GM19324 (cell line): ENCODE measurements at regions not wholly inside any gene's neighbourhood (a gene's known extent, or its start where the extent isn't known, plus 50 kb on each side); places are given as distances from the start of the nearest gene placed in this dataset.
"Not testable (repeated sequence)": the region's sequence is repeated elsewhere in the genome, so short reads cannot be mapped to it uniquely, and the experiment has no call there.

Experiments
- ATAC-seq: cut with Tn5 transposase; IDR thresholded peaks from one replicate; pipeline ENCODE4 v1.9.1; 2021; ENCODE audit warnings: mild to moderate bottlenecking, moderate library complexity; ENCODE audit not compliant: unreplicated experiment, low FRiP score

DNA sequence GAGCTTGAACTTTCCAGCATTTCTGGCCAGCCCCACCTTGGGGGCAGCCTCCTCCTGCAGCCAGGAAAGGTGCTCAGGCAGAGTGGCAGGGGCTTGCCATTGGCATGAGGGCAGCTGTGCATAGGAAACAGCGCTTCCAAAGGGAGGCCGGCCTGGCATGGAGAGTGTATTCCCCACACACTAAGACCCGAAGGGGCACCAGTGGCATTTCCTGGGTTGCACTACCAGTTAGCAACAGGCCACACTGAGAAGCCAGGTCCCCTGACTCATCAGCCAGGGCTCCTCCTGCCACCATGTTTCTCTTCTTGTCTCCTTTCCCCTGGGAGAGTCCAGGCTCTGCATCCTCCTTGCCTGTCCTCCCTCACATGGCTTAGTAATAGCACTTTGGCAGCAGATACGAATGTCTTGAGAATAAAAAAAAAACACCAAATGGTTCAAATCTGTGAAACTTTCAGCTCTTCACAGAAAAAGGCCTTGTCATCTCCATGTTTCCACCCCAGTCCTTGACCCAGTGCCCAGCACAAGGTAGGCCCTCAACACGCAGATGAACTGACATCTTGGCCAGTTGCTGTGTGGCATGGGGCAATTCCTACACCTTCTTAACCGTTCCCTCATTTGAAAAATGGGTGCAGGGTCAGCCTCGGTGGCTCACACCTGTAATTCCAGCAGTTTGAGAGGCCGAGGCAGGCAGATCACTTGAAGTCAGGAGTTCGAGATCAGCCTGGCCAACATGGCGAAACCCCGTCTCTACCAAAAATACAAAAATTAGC lies 180.4 kb downstream of the SMAD6 start:
- ATAC-seq = no peak

DNA sequence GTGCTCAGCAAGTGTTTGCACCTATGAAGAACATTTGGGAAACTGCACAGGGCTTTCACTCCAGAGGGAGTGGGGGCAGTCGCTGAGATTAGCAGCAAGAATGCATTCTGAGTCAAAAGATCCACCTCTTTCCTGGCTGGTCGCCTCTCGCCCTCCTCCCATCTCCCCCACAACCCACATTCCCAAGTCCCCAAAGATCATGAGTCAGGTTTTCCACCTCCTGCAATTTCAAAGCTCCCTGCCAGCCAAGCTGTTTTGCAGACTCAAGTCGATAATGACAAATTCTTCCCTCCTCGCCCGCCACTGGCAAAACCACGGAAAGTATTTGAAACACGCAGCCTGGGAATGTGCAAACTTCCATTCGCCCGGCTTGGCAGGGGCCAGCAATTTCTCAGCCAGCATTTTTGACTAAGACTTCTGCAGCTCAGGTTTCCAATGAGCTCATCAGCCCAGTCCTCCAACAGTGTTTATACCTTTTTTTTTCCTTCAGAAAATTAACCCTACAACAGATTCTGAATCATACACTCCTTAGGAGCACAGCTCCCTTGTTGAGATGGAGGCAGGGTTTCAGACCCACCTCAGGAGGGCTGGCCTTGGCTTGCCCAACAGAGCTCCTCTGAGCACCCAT lies 181.4 kb downstream of the SMAD6 start:
- ATAC-seq = no peak

DNA sequence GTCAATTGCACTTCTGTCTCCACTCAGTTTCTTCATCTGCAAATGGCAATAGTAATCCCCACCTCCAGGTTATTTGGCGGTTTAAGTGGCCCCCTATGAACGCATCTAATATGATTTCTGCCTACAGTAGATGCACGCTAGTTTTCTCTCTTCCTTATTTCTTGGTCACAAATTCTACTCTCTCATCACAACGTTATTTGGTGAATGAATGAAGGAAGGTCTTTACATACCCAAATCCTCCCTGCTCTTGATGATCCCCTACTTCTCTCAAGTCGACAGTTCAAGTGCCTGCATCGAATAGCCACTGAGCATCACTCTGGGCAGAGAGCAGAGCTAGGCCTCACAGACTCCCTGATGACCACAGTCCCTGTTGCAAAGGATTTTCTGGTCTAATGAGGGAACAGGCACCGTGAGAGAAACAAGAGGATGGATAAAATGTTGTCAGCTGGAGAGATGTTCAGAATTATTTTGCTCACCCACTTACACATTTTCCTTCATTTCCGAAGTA lies 181.2 kb upstream of the SMAD3 start:
- no peak for ATAC-seq

DNA sequence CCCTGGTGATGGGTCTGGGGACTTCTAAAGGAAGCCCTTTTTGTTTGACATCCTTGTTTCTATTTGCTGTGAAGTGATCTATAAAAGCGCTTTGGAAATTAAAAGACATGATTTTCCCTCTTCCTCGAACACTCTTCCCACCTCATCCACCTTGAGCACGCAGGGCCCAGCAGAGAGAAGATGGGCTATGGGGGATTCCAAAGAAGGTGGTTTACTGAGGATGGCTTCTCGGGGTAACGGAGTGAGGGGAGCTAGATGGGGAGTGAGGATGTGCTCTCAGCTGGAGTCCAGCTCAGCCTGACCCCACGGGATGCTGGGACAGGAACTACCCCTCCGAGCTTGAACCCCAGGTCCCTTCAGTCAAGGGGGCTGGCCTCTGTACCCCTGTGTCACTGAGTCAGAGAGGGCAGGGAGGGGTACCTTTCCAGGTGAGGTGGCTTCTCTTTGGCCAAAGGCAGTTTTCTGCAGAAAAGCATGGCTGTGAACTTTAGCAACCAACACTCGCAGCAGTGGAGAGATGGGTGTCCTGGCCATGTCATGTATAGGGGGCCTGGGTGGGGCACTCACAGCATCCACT lies 180.7 kb upstream of the SMAD3 start:
- ATAC-seq = no peak

DNA sequence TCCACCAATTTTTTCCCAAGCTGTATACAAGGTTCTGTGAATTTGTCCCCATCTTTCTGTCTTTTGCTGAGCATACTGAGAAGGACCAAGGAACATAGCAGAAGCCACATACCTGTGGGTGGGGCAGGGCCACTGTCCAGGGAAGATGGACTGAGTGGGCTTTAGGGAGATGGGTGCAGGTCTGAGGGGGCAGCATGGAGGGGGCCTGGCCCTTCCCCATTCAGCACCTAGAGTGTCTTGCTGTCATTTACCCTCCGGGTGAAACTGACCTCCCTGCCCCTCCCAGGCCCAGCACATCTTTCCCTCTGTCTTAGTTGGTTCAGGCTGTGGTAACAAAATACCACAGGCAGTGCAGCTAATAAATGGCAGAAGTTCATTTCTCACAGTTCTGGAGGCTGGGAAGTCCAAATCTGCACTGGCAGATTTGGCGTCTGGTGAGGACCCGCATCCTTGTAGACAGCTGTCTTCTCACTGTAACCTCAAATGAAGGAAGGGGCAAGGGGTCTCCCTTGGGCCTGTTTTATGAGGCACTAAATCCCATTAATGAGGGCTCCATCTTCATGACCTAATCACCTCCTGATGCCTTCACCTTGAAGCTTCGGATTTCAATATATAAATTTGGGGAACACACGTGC lies 180.0 kb upstream of the SMAD3 start:
- ATAC-seq = no peak

DNA sequence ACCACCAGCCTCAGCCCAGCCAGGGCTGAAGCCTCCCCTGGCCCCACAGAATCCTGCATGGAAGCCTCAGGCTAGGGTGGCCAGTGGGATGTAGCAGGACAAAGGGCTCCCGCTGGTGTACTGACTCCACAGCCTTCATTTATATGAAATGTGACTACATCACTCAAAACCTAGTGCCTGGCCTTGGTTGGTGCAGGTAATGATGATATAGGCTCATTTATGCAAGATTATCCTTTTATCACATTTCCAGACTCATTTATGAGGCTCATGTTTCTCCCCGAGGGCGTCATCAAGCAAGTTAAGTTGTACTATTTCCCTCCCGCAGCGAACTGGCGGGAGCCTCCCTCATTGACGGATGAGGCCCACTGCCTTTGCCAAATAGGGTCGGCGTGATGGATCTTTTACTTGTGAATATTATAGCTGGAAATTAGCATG lies 179.1 kb upstream of the SMAD3 start:
- no peak for ATAC-seq

DNA sequence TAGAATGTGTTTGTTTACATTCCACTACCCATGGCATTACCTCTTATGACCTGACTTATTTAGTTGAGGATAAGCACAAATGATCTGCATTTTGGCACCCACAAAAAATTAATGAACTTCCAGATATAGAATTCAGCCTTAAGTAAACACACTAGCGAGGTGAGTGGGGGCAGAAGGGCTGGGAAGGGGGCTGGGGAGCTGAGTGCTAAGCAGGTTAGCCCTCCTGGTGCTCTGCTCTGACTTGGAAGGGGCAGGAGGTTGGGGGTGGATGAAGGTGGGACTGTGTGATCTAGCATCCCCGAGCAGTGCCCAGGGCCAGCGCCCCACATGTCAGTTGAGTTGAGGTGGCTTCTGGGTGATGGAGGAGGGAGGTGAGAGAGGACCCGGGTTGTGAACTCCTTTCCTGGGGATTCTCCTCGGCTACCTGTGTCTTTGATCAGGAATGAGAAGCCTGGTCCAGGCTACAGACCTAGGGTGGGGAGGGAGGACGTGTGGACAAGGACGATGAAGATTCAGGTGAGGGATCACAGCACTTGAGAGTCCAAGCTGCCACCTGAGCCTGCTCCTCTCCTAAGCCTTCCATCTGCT lies 178.6 kb upstream of the SMAD3 start:
- no peak for ATAC-seq

DNA sequence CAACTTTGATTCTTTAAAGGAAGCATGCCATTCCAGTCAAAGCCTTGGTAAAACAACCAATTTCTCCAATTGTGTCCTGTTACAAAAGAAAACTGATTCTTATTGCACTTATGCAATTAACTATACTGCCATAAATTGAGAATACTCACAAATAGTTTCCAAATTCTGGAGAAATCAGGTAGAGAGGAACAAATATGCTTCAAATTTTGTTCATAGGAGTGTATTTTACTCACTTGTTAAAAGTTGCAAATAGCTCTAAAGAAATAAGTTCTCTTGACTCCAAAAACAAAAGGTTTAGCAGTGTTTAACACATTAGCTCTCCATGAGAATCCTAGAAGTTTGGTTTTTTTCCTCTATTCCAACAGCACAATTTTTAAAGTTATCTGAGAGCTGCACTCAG lies 176.1 kb upstream of the SMAD3 start:
- ATAC-seq = not testable (repeated sequence)

DNA sequence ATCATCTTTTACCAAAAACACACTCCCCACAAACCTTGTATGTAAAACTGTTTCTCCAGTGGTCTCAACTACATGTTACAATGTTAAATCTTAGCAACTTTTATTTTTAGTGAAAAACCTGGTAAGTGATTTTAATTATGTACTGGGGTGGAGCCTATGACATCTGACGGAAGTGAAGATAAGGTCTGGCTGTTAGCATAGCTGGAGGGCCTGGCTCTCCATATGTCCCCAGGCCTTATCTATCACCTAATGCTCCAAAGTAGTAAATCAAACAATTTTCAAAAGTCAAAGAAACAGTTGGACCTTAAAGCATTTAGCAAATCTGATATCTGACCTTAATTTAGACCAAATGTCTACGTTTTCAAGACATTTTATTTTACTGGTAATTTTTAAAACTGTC lies 173.6 kb upstream of the SMAD3 start:
- no peak for ATAC-seq

DNA sequence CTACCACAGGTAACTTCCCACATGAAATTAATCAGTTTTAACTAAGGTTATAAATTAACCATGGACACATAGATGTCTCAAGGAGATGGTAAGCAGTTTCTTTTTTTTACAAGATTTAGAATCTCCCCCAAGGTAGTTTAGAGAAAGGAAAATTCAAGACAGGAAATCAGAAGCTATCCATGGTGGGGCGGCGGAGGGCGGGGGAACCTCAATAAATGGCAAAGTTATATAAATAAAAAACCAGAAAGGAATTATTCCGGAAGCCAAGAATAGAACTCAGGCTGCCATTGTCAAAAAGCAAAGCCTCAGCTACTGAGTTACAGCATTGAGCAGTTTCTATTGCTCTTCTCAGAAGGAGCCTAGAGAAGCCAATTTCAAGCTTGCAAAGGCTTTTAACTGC lies 172.1 kb upstream of the SMAD3 start:
- ATAC-seq = no peak

DNA sequence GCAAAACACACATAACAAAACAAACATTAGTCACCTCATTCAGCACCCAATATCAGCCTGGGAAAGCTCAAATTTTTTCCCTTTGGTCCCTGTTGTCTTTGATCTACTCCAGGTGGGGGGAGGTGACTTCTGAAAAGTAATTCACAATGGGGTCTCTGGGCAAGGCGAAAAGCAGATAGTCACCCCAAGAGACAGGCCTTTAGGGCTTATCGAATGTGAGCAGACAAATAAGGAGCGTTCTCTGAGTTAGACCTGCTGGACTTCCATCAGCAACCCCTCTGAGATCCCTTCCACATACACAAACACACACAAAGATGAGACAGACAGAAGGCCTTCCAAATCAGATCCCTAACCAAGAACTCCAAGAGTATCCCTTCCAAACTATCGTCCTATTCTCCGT lies 171.0 kb upstream of the SMAD3 start:
- ATAC-seq = no peak

DNA sequence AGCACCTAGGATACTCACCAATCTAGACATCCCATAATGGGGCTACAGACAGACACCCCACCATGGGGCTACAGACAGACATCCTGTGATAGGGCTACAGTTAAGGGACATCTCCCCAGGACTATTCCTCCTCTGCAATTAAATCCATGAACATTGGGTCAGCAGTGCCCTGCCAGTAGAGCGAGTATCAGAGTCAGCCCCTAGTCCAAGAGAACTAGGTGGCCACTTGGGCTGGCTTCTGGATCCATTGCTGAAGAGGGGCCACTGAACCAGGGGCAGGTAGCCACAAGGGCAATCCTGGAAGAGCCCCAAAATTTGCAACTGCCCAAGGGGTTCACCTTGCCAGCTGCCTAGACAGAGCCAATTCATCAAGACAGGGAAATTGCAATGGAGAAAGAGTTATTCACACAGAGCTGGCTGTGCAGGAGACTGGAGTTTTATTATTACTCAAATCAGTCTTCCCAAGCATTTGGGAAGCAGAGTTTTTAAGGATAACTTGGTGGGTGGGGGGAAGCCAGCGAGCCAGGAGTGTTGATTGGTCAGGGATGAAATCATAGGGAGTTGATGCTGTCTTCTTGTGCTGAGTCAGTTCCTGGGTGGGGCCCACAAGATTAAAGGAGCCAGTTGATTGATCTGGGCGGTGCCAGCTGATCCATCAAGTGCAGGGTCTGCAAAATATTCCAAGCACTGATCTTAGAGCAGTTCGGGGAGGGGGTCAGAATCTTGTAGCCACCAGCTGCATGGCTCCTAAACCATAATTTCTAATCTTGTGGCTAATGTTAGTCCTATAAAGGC lies 170.2 kb upstream of the SMAD3 start:
- no peak for ATAC-seq

DNA sequence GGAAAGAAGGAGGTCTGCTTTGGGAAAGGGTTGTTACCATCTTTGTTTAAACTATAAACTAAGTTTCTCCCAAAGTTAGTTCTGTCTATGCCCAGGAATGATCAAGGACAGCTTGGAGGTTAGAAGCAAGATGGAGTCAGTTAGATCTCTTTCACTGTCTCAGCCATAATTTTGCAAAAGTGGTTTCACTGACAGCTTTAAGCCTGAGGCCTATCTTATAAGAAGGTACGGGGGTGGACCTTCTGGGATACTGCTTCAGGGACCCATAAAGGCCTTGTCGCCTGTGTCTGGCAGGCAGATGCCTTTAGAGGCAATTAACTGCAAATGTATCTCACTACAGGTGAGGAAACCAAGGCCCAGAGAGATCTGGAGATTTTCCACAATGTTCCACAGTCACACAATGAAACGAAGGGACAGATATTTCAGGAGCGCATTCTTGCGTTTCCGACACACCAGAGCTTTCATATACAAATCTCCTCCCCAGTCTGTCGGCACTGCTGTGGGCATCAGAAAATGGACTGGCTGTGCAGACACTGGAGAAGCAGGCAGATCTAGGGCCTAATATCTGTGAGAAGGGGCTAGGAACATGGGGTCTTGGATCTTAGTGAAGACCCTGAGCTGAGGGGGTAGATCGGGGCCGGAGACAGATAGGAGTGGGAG lies 169.5 kb upstream of the SMAD3 start:
- ATAC-seq = no peak

DNA sequence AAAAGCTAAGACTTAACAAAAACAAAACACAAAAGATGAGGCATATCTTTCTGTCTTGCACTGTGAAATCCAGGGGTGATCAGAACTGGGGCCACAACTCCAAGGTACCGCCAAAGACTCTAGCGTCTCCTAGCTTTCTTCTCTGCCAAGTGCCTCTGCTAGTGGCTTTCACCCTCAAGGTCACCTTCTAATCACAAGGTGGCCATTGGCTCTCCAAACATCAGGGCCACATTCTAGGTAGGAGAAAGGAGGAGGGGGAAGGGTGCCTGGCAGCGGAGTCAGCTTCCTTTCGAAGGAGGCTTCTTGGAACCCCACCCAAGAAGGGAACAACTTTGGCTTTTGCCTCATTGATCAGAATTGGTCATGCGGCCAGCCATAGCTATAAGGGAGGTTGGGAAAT lies 168.8 kb upstream of the SMAD3 start:
- no peak for ATAC-seq

DNA sequence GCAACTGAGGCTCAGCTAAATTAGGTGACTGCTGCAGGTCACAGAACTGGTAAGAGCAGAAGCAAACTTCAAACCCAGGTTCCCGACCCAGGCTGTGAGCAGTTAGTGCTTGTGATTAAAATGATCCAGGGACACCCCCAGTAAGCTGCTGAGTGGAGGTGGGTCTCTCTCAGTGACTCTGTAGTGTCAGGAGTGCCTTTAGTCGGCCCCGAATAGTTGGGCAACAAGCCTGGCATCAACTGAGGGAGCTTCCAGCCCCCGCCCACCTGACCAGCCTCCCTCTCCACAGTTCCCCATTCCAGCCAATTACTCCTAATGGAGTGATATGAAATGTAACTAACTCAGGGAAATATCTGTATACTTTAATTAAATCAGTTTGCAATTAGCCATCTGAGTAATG lies 168.0 kb upstream of the SMAD3 start:
- no peak for ATAC-seq

DNA sequence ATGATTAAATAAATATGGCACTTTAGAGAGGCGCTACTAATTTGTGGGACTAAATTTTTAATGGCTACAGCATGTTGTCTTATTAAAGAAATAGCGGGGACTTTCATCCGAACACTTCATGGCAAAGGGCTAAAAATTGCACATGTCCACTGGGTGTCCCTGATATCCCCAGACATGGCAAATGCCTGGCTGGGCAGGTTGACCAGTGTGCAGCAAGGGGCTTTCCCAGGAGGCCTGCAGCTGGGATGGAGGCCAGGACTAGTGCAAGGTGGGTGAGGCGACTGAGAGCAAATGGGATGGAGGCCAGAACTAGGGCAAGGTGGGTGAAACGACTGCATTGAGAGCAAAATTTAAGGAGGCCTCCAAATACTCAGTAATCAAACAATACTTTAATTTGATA lies 167.4 kb upstream of the SMAD3 start:
- ATAC-seq = no peak

DNA sequence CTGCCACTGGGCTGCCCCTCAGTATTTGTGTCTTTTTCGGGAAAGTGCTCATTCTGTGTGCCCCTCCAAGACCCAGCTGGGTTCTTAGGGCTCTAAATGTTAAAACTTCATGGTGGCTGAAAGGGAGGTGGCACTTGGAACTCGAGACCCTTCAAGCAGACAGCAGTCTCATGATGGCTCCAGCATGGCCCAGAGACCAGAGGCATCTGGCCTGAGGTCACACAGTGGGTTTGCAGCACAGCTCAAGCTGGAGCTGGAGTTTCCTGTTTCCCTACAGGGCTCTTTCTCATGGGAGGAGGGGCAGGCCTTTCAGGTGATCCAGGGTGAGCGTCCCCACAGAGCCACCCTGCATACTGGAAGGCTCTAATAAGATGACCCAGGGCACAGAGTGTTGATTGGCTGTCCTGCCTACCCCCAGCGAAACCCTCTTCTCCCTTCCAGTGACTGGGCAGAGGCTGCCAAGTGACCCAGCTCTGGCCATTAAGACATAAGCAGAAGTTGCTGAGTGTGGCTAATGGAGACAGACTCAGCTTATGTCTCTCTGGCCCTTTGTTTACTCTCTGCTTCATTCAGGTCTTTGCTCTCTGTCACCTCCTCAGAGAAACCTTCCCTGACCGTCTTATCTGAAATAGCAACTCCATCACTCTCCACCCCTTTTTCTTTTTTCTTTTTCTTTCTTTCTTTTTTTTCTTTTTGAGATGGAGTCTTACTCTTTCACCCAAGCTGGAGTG lies 166.6 kb upstream of the SMAD3 start:
- ATAC-seq = no peak

DNA sequence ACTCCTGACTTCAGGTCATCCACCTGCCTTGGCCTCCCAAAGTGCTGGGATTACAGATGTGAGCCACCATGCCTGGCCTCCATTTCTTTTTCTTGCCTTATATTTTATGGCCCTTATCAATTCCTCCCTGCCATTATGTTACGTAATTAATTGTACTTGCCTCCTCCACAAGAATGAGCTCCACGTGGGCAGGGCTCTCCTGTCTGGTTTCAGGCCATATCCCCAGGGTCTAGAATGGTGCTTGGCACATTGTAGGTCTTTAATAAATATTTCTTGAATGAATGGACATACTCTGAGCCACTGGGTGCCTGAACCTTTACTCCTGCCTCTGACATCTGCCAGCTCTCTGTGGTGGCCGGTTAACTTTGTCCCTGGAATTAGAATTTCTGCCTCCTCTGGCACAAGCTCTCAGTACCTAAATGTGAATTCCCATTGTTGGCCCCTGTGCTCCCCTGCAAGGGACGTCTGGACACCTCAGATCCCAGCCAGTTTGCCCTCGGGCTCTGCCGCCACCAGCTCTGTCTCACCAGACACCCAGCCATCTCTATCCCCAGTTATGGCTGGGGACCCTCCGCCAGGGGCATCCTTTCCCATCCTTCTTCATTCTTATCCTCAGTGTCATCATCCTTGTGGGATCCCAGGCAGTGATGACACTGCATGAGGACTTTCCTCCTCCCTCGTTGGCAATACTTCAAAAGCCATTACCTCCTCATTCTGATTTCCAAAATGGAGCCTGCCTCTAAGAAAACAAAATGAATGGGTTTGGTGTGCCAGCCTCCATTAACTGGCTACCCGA lies 165.6 kb upstream of the SMAD3 start:
- ATAC-seq = no peak
